CD4-positive, alpha-beta T cell treated with Interleukin-6 for 4 hours (primary cell): ENCODE measurements at regions not wholly inside any gene's neighbourhood (a gene's known extent, or its start where the extent isn't known, plus 50 kb on each side); places are given as distances from the start of the nearest gene placed in this dataset.

Experiments
- DNase-seq: peaks from one replicate; pipeline ENCODE4 v3.0.0-alpha.2; 2020; ENCODE audit warnings: mixed read lengths

- no peak for DNase-seq
These were observed 54.0 kb downstream of the C11orf91 start for GRCh38 chr11:33646629-33647028.

DNA sequence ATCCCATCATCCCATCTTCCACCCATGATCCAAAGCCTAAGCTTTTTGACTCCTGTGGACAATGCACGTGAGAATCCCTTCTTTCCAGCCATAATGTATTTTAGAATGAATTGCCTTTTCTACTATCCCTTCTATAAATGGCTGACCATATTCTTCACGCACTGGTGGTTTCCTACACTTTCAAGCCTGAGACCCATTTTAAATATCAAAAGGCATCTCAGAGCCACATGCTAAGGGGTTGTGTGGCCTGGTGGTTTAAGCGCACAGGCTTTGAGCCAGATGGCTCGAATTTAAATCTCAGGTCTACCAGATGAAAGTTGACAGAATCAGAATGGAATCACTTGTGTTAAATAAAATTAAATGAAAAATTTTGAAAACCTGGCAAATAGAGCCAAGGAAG, 54.5 kb downstream of the C11orf91 start:
- no peak for DNase-seq

GRCh38 chr11:33645686-33646085, 54.9 kb downstream of the C11orf91 start:
- no peak for DNase-seq

- no peak for DNase-seq
These were observed 57.3 kb downstream of the C11orf91 start for GRCh38 chr11:33643167-33643824.

GRCh38 chr11:33642461-33643166, 58.0 kb downstream of the C11orf91 start:
- DNase-seq, result no peak

DNA sequence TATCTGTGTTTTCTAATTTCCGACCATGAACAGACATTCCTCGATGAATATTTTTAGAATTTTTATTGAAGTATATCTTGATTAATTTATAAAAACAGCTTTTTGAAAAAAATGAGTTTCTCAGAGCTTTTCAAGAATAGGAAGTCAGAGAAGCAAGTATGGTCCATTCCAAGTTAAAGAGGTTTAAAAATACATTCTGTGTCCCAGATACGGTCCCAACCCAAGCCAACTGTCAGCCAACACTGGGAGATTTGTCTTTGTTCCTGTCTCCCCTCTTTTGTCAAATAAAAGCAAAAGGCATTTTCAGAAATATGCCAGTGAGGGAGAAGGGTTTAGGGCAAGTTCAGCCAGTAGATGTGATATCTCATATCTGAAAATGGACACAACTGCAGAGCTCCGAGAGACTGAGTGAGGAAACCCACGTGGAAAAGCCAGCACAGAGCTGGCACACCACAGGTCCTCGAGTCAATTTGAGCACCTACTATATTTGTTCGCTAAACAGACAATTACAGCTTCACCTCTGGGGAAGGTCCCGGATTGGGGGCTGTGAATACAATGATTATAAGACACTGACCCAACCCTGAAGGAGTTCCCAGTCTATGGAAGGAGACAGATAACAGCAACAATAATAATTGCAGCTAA, 59.8 kb downstream of the C11orf91 start:
- no peak for DNase-seq

DNA sequence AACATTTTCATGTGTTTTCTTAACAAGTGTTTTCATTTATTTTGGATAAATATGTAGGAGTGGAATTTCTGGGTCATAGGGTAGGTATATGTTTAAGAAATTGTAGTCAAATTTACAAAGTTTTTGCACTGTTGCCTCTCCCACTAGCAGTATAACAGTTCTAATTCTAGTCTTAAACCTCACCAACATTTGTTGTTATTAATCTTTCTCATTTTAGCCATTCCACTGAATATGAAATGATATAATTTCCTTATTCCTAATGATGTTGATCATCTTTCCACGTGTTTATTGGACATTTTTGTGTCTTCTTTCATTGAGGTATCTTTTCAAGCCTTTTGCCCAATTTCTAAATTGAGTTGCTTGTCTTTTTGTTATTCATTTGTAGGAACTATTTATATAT, 62.0 kb downstream of the C11orf91 start:
- DNase-seq, result no peak

DNA sequence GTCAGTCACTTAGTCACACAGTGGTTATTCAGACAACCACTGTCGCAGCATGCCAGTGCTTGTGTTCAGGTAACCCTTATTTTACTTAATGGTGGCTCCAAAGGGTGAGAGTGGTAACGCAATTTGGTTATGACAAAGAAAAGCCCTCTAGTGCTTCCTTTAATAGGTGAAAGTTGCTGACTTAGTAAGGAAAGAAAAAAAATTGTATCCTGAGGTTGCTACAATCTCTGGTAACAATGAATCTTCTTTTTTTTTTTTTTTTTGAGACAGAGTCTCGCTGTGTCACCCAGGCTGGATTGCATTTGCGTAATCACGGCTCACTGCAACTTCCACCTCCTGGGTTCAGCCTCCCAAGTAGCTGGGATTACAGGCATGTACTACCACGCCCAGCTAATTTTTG, 64.5 kb downstream of the C11orf91 start:
- no peak for DNase-seq

DNA sequence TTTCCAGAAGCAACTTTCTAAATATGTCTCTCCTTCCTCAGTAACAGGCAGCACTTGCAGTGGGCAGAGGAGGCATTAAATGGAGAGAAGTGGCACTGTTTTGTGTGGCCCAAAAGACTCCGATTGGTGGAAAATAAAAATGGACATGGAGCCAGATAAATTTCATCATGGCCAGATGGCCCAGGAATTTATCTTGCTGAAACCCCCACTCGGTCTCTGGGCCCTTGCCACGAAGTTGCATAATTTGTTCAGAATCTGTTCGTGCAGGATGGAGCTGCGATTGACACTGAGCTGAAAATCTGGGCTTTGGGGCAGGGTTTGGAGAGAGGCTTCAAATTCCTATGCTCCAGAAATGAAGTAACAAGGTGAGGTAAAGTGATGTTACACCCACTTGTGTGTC, 65.5 kb downstream of the C11orf91 start:
- no peak for DNase-seq

DNA sequence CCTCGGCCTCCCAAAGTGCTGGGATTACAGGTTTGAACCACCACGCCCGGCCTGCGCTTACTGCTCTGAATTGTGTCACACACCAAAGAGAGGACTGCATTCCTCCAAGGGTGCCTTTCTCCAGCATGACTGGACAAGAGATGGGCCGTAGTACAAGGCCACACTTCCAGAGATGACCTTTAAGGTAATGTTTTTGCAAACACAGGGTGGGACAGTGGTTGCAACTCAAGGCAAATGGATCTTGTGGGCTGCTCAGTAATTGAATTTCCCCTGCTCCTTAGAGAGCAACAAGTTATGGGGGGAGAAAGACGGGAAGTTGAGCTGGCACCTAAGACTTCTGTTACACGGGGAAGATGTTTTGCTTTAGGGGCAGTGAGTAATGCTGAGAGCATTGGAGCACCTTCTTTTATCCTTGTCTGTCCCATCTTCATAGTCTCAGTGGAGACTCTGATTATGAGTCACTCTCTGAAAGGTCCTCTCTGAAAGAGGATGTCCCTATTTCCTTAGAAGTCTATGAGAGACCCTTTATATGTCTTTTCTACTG, 66.3 kb downstream of the C11orf91 start:
- no peak for DNase-seq

DNA sequence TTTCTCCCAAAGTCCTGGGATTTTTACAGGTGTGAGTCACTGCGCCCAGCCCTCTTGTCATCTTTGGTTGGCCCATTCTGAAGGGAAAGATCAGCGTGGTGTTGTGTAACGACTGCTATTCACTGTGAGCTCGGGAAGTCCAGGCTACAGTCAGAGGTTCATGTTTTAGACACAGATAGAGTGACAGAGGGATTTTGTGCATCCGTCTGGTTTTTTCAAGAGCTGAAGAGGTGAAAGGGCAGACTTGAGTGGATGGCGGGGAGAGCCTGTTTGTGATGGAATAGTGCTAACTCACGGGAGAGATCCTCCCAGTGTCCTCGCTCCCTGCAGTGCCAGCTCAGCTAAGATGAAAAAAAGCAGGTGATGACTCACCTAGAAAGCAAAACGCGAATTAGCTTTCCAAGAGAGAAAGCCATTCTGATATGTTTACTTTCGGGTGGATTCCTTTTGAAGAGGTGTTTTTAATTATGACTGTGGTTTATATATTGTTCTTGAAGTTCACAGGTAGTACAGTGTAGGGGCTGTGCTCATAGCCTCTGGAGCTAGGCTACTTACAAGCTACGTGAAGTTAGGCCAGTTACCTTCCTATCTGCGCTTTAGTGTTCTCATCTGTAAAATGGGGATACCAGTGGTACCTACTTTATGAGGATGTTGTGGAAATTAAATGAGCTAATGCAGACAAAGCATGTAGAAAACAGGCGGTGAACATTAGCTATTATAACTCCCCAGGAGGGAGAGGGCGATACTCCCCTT, 67.2 kb downstream of the C11orf91 start:
- DNase-seq, result no peak

DNA sequence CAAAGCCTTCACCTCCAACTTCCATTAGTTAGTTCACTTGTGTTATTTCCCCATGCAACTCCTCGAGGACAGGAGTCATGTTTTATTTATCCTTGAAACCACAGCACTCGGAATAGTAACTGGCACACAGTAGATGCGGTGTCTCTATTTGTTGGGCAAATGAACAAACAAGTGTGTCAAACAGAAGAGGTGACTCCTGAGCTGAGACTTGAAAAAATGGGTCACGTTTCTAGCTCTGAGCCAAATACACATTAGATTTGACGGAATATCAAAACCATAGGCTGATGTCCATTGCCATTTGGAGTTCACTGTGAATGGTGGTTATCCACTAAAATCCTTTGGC, 68.9 kb downstream of the C11orf91 start:
- no peak for DNase-seq

GRCh38 chr11:33630936-33631748, 69.5 kb downstream of the C11orf91 start:
- no peak for DNase-seq

- DNase-seq, result no peak
These were observed 76.5 kb downstream of the C11orf91 start for GRCh38 chr11:33624083-33624482.

GRCh38 chr11:33622806-33623205, 77.8 kb downstream of the C11orf91 start:
- no peak for DNase-seq

DNA sequence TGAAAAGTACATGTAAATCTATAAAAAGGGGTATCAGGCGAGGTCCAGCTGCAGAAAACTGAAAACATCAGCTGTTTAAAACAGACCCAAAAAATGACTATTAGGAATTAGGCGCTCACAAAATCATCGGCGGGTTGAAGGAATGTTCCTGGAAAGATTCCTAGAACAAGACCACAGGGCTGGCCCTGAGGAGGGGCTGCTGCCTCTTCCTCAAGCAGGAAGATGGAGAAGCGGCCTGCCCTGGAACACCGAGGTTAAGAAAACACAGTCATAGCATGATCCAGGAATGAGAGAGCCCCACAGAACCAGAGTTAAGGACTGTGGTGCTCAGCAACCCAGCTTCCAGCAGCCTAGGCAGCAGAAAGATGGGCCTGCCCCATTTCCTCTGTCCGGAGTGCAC, 78.4 kb downstream of the C11orf91 start:
- DNase-seq, result no peak

DNA sequence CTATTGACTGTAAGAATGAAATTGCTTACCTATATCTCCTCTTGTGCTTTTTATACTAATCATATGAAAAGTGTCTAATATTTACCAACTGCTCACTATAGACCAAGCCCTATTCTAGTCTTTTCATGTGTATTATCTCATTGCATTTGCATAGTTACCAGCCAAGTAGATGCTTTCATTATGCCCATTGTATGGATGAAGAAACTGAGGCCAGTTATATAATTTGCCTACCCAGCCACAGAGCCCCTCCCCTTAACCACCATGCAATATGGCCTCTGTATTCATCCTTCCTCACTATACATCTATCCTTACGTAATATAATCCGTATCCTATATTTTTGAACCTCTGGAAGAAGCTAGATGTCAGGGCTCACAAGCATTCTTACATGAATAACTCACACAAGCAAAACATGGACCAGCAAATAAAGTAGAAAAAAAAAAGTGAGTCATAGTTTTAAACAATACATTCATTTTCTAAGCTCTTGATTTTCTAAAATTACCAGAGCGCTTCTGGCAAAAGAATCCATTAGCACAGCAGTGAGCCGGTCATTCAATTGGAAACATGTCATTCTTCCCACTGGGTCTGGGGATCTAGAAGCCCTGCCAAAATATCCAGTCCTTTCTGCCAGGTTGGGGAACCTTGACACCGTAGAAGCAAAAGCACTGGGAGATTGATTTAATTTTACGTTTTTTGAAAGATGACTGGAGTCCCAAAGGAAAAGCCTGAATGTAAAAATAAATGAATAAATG, 80.0 kb downstream of the C11orf91 start:
- DNase-seq, result no peak

DNA sequence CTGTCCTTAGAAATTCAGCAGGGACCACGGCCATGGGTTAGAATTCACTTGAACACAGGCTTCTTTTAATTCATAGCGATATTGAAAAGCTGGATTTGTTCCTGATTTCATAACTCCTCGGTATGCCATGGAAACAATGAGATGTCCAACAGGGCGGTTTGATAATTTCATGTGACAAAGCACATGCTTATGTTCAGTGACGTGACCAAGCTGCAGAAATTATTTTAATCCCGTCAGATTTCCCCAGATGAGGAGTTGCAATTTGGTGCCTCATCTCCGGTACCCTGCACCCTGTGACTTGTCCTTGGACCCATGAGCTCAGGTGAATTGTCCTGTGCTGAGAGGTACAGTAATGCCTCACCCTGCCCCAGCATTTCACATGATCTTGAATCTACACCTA, 81.7 kb downstream of the C11orf91 start:
- DNase-seq, result no peak

DNA sequence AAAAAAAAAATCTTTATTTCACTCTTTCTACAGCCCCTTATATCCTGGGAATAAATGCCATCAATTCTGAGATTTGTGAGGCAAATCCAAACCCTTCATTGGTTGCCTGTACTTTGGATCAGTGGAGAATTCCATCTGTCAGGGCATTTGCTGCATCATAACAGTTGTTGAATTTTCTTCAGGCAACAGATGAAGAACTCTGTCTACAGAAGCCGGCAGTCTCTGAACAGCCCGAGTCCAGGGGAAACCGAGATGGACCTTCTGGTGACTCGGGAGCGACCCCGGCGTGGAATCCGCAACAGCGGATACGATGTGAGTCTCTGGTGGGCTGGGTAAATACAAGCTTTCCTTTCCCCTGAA, 82.3 kb downstream of the C11orf91 start:
- no peak for DNase-seq

DNA sequence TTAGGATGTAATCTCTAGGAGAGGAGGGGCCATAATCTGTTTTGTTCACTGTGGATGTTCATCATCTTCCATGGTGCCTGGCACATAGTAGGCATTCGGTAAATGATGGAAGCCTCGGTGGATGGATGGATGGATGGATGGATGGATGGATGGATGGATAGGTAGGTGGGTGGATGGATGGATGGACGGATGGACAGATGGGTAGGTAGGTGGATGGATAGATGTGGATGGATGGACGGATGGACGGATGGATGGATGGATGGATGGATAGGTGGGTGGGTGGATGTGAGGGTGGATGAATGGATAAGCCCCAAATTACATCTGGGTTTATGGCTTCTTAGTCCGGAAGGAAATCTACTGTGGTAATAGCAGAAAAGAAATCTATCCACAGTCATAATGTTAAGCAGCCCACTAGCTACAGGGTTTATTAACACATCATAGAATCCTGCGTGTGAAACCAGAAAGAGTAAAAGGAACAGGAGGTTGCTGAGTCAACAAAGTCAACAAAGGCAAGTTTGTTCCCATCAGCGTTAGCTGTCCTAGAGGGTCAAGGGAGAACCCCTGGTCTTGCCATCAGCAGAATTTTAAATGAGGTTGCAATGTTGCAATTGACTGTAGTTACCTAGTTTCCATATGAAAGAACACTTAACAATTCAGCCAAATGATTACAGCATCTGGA, 82.8 kb downstream of the C11orf91 start:
- DNase-seq, result no peak

DNA sequence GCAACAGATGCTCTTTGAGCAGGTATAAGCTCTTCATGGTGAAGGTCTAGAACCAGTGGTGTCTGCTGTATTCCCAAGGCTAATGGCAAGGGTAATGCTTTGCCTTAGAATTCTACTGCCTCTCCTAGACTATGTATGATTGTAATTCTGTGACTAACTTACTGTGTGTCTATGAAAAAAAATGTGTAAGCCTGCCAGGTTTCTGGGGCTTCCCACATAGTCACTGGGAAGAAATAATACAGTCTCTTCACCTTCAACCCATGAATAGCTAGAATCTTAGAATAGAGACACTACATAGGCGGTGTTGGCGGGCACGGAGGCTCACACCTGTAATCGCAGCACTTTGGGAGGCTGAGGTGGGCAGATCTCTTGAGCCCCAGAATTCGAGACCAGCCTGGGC, 84.1 kb downstream of the C11orf91 start:
- no peak for DNase-seq
